Left ventricle myocardium superior (tissue), 1 donor: ENCODE measurements at regions not wholly inside any gene's neighbourhood (a gene's known extent, or its start where the extent isn't known, plus 50 kb on each side); places are given as distances from the start of the nearest gene placed in this dataset.
A peak's percentile ranks its signal among the peaks of the same experiment; 100 is the strongest.

Source experiments
- ATAC-seq: fragments of 200-7000 bp; cut with Tn5 transposase; one replicate; pipeline ENCODE4 v1.9.1; 2020; ENCODE audit warnings: mild to moderate bottlenecking, moderate library complexity
- DNase-seq: peaks from one replicate; pipeline ENCODE4 v3.0.0-alpha.2; 2020
- intact Hi-C: fragments of 100-400 bp; cut with micrococcal nuclease; formaldehyde crosslinking; loops from one replicate; pipeline ENCODE4 v1.11.0; 2022
- donor health status: DM: no; HTN: yes; CAD: no; lungs with severe emphysema.

- ATAC-seq (no peak), DNase-seq (no peak)
These were observed 161.1 kb upstream of the CCDC179 start for GRCh38 chr11:23021287-23021863.

GRCh38 chr11:23022854-23023253 lies 162.6 kb upstream of the CCDC179 start:
- DNase-seq (no peak), ATAC-seq (no peak)
- intact Hi-C loops = no loop called here

More at GRCh38 chr11:23021287-23021863, 161.1 kb upstream of the CCDC179 start:
- intact Hi-C loops = no loop called here

GRCh38 chr11:23023319-23023718 lies 163.0 kb upstream of the CCDC179 start:
- DNase-seq (no peak), ATAC-seq (no peak)
- intact Hi-C loops = no loop called here

- ATAC-seq (no peak), DNase-seq (no peak)
- intact Hi-C loops = no loop called here
These were observed 180.8 kb upstream of the CCDC179 start for GRCh38 chr11:23041001-23041503.

GRCh38 chr11:23058656-23059055 lies 198.4 kb upstream of the CCDC179 start:
- ATAC-seq (no peak), DNase-seq (no peak)
- intact Hi-C loops = no loop called here

GRCh38 chr11:23063276-23063675 lies 203.0 kb upstream of the CCDC179 start:
- intact Hi-C loops = no loop called here
- ATAC-seq = no peak
- no peak for DNase-seq

- no peak for ATAC-seq
- DNase-seq = no peak
- intact Hi-C loops = no loop called here
These were observed 218.2 kb upstream of the CCDC179 start for GRCh38 chr11:23078289-23078971.

- DNase-seq (no peak), ATAC-seq (no peak)
- intact Hi-C loops = no loop called here
These were observed 219.1 kb upstream of the CCDC179 start for GRCh38 chr11:23079382-23079813.

- intact Hi-C loops = no loop called here
- ATAC-seq (no peak), DNase-seq (no peak)
These were observed 227.1 kb upstream of the CCDC179 start for GRCh38 chr11:23087407-23087806.

- intact Hi-C loops = no loop called here
- DNase-seq = no peak
- peak; percentile 66 for ATAC-seq
These were observed 230.4 kb upstream of the CCDC179 start for GRCh38 chr11:23090659-23091058.

GRCh38 chr11:23095650-23096189 lies 235.4 kb upstream of the CCDC179 start:
- DNase-seq (no peak), ATAC-seq (no peak)
- intact Hi-C loops = no loop called here

- intact Hi-C loops = no loop called here
- ATAC-seq = no peak
- no peak for DNase-seq
These were observed 237.6 kb upstream of the CCDC179 start for GRCh38 chr11:23097891-23098290.

GRCh38 chr11:23099256-23099655 lies 239.0 kb upstream of the CCDC179 start:
- DNase-seq (no peak), ATAC-seq (no peak)
- intact Hi-C loops = no loop called here

- intact Hi-C loops = no loop called here
- DNase-seq = no peak
- ATAC-seq = no peak
These were observed 240.5 kb upstream of the CCDC179 start for GRCh38 chr11:23100726-23101125.

- no peak for DNase-seq
- intact Hi-C loops = no loop called here
These were observed 243.1 kb upstream of the CCDC179 start for GRCh38 chr11:23103416-23103815.

GRCh38 chr11:23111527-23111926 lies 251.3 kb upstream of the CCDC179 start:
- ATAC-seq (no peak), DNase-seq (no peak)
- intact Hi-C loops = no loop called here

More at GRCh38 chr11:23103416-23103815, 243.1 kb upstream of the CCDC179 start:
- ATAC-seq = no peak

GRCh38 chr11:23112390-23112789 lies 252.1 kb upstream of the CCDC179 start:
- DNase-seq (no peak), ATAC-seq (no peak)
- intact Hi-C loops = no loop called here

- no peak for ATAC-seq
These were observed 253.0 kb upstream of the CCDC179 start for GRCh38 chr11:23112987-23113886.

GRCh38 chr11:23113887-23114216 lies 253.6 kb upstream of the CCDC179 start:
- DNase-seq = no peak
- intact Hi-C loops = no loop called here
- no peak for ATAC-seq

More at GRCh38 chr11:23112987-23113886, 253.0 kb upstream of the CCDC179 start:
- intact Hi-C loops = no loop called here
- no peak for DNase-seq

GRCh38 chr11:23123753-23124152 lies 263.5 kb upstream of the CCDC179 start:
- DNase-seq (no peak), ATAC-seq (no peak)
- intact Hi-C loops = no loop called here
